Lower lobe of right lung (tissue), 2 donors: ENCODE measurements at regions not wholly inside any gene's neighbourhood (a gene's known extent, or its start where the extent isn't known, plus 50 kb on each side); places are given as distances from the start of the nearest gene placed in this dataset.

Source experiments
- ATAC-seq, 2 donors: fragments of 200-7000 bp; cut with Tn5 transposase; one replicate each; pipeline ENCODE4 v1.9.1; 2020 to 2022; ENCODE audit warnings: mild to moderate bottlenecking in 2 of 2, moderate library complexity in 2 of 2
- DNase-seq: peaks from one replicate; pipeline ENCODE4 v3.0.0-alpha.2; 2020
- H3K27ac ChIP-seq: fragments of 200-600 bp; one replicate; pipeline ENCODE4 v1.8.0; 2022
- H3K27me3 ChIP-seq: fragments of 200-600 bp; one replicate; pipeline ENCODE4 v1.8.0; 2022; ENCODE audit warnings: low read depth
- H3K36me3 ChIP-seq: fragments of 200-600 bp; one replicate; pipeline ENCODE4 v1.8.0; 2022; ENCODE audit warnings: mild to moderate bottlenecking
- H3K4me1 ChIP-seq: fragments of 200-600 bp; one replicate; pipeline ENCODE4 v1.8.0; 2022
- H3K4me3 ChIP-seq: fragments of 200-600 bp; one replicate; pipeline ENCODE4 v1.8.0; 2022; ENCODE audit warnings: mild to moderate bottlenecking
- H3K9me3 ChIP-seq: fragments of 200-600 bp; one replicate; pipeline ENCODE4 v1.8.0; 2022
- CTCF ChIP-seq: fragments of 200-600 bp; IDR thresholded peaks from one replicate; pipeline ENCODE4 v1.8.0; 2022; ENCODE audit warnings: antibody characterized with exemption, mild to moderate bottlenecking
- intact Hi-C: fragments of 100-400 bp; cut with DNase I; formaldehyde crosslinking; loops from one replicate; pipeline ENCODE4 v1.11.0; 2022
- donor health status: DM: no; HTN: yes; CAD: no; lungs with severe emphysema.

DNA sequence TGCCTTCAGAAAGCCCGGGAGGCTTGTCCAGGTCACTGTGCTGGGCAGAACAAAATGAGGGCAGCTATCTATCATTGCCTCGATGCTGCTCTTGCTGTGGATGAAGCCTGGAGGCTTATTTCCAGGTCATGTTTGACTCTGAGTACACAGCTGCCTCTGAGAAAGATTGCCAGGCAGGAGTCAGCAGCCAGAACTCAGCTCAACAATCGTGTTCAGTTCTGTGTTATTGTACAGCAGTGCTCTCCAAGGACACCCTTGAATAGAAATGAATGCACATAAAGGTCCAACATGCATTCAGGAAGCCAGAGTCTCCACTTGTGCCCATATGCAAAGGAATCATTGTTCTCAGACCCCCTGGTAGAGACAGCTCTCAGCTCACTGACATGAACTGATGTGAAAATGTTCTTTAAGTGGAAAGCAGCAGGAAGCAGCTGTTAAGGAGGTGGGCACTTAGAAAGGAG, 61.7 kb upstream of the ZFR start:
- H3K36me3 ChIP-seq, result no peaks in the 10 kb centered on the region
- peak; percentile 15 to 28 for ATAC-seq
- intact Hi-C loops, result no loop called here

DNA sequence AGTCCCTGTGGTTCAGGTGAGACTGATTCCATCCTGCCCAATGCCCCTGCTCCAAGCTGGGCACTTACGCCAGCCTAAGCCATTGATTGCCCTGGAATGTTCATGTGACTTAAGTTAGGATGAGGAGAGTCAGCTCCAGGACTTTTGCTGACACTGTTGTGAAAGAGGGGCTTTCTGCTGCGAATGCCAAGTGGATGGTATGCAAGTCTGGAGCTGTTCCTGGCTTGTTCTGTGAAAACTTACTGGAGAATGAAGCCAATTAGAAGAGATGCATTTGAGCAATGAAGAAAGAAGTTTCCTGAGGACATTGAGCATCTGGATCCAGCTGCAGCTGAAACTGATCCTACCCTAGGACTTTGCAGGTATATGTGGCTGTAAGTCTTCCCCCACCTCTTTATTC, 61.2 kb upstream of the ZFR start:
- peak; percentile 18 to 51 for ATAC-seq
- no peak for DNase-seq
- no peak overlapping the region for H3K27ac ChIP-seq
- peaks cover 26% of the 10 kb centered on the region for H3K4me1 ChIP-seq
- peaks cover 15% of the 10 kb centered on the region for H3K27me3 ChIP-seq
- H3K4me3 ChIP-seq, result no peak overlapping the region
- no peak for TF ChIP-seq CTCF
- intact Hi-C loops, result no loop called here
- H3K36me3 ChIP-seq, result no peaks in the 10 kb centered on the region
- H3K9me3 ChIP-seq, result no peaks in the 10 kb centered on the region

More for the DNA sequence above, 61.7 kb upstream of the ZFR start:
- no peak overlapping the region for H3K4me3 ChIP-seq
- DNase-seq, result no peak
- H3K4me1 ChIP-seq, result peaks cover 26% of the 10 kb centered on the region
- no peak overlapping the region for H3K27ac ChIP-seq
- TF ChIP-seq CTCF, result no peak
- H3K27me3 ChIP-seq, result peaks cover 12% of the 10 kb centered on the region
- H3K9me3 ChIP-seq, result no peaks in the 10 kb centered on the region

- peaks cover 15% of the 10 kb centered on the region for H3K27me3 ChIP-seq
- H3K4me1 ChIP-seq, result peaks cover 26% of the 10 kb centered on the region
- peak; percentile 65 to 83 for ATAC-seq
- no peak for TF ChIP-seq CTCF
- no peak overlapping the region for H3K27ac ChIP-seq
- no peak for DNase-seq
- no peaks in the 10 kb centered on the region for H3K36me3 ChIP-seq
- intact Hi-C loops, result no loop called here
- no peaks in the 10 kb centered on the region for H3K9me3 ChIP-seq
- no peak overlapping the region for H3K4me3 ChIP-seq
Measured at GRCh38 chr5:32504989-32505596, 60.6 kb upstream of the ZFR start.

GRCh38 chr5:32504329-32504988, 59.9 kb upstream of the ZFR start:
- ATAC-seq (no peak), DNase-seq (no peak)
- Histone ChIP-seq H3K27me3 (peaks cover 15% of the 10 kb centered on the region), H3K4me3 (no peak overlapping the region), H3K27ac (no peak overlapping the region), H3K36me3 (no peaks in the 10 kb centered on the region), H3K4me1 (peaks cover 26% of the 10 kb centered on the region), H3K9me3 (no peaks in the 10 kb centered on the region)
- no peak for TF ChIP-seq CTCF
- intact Hi-C loops, result no loop called here

DNA sequence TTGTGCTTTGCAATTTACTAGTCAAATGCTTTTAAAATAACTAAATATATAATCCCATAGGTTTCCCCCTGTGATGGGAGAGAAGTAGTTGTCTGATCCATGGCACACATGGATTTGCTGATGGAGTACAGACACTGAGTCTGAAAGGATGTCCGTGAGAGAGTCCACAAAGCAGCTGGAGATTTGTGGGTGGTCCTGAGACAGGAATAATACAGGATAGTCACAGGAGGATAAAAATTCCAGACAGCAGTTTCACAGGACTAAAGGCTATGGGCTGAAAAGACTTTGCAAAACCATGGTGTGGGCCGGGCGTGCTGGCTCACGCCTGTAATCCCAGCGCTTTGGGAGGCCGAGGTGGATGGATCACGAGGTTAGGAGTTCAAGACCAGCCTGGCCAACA, 58.7 kb upstream of the ZFR start:
- Histone ChIP-seq H3K4me3 (no peak overlapping the region), H3K36me3 (no peaks in the 10 kb centered on the region), H3K4me1 (peaks cover 26% of the 10 kb centered on the region), H3K9me3 (no peaks in the 10 kb centered on the region), H3K27me3 (peaks cover 15% of the 10 kb centered on the region), H3K27ac (no peak overlapping the region)
- ATAC-seq (no peak), DNase-seq (no peak)
- intact Hi-C loops, result no loop called here
- TF ChIP-seq CTCF, result no peak
